Esophagus muscularis mucosa (tissue), 3 donors: ENCODE measurements at regions not wholly inside any gene's neighbourhood (a gene's known extent, or its start where the extent isn't known, plus 50 kb on each side); places are given as distances from the start of the nearest gene placed in this dataset.

Experiments
- POLR2A ChIP-seq: fragments of 450-650 bp; IDR thresholded peaks from one replicate; pipeline ENCODE4 v1.6.1; 2017; ENCODE audit warnings: antibody characterized with exemption, moderate library complexity, mild to moderate bottlenecking, low read depth
- POLR2AphosphoS5 ChIP-seq, 2 donors: sonication (generic); formaldehyde crosslinking; IDR thresholded peaks; one replicate each; pipeline ENCODE4 v1.6.1; 2017; ENCODE audit warnings: antibody characterized with exemption in 2 of 2
- TF ChIP-seq, protein P1 (sequence below), 3 experiments: fragments of 200-600 bp in 2 of 3; fragments of 450-650 bp in 1 of 3; sonication (generic) in 2 of 3; IDR thresholded peaks; one replicate each; pipeline ENCODE4 v1.5.1; 2017 to 2019; ENCODE audit warnings: antibody characterized with exemption in 3 of 3, mild to moderate bottlenecking in 2 of 3, moderate library complexity in 1 of 3

DNA sequence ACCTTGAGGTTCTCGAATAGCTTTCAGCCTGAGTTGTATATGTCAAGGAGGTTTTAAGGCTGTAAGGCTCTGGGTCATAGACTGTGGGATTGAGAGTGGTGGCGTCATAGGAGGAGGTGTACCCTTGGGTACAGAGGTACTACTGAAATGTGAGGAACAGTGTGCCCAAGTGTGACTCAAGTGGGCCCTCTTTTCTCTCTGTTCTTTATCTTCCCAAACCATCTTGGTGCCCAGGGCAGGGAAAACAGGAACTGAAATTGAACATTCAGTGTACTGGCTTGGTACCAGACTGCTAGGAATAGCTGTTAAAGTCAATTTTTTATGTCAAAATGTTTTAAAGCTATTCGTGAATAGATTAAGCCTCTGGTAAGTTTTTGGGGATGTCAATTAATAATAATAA is 136.2 kb upstream of the RPS6KA3 start:
- TF ChIP-seq, protein P1, sequence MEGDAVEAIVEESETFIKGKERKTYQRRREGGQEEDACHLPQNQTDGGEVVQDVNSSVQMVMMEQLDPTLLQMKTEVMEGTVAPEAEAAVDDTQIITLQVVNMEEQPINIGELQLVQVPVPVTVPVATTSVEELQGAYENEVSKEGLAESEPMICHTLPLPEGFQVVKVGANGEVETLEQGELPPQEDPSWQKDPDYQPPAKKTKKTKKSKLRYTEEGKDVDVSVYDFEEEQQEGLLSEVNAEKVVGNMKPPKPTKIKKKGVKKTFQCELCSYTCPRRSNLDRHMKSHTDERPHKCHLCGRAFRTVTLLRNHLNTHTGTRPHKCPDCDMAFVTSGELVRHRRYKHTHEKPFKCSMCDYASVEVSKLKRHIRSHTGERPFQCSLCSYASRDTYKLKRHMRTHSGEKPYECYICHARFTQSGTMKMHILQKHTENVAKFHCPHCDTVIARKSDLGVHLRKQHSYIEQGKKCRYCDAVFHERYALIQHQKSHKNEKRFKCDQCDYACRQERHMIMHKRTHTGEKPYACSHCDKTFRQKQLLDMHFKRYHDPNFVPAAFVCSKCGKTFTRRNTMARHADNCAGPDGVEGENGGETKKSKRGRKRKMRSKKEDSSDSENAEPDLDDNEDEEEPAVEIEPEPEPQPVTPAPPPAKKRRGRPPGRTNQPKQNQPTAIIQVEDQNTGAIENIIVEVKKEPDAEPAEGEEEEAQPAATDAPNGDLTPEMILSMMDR (IDR thresholded peaks at IDR 0.05) = no peak
- TF ChIP-seq POLR2AphosphoS5 (IDR thresholded peaks at IDR 0.05) = no peak
- TF ChIP-seq POLR2A = no peak
